Muscle of leg (tissue), 3 donors: ENCODE measurements at regions not wholly inside any gene's neighbourhood (a gene's known extent, or its start where the extent isn't known, plus 50 kb on each side); places are given as distances from the start of the nearest gene placed in this dataset.

ENCODE experiments used
- DNase-seq: peaks from one replicate; pipeline ENCODE4 v3.0.0; 2013
- H3K27ac ChIP-seq: one replicate; pipeline ENCODE4 v1.5.1; 2013; ENCODE audit warnings: mild to moderate bottlenecking, low read length, control low read depth
- H3K27me3 ChIP-seq: one replicate; pipeline ENCODE4 v1.6.1; 2013; ENCODE audit warnings: low read length; ENCODE audit not compliant: control insufficient read depth, insufficient read depth
- H3K36me3 ChIP-seq: one replicate; pipeline ENCODE4 v1.6.1; 2013; ENCODE audit warnings: low read length; ENCODE audit not compliant: control insufficient read depth, insufficient read depth
- H3K4me1 ChIP-seq: one replicate; pipeline ENCODE4 v1.6.1; 2013; ENCODE audit warnings: low read length; ENCODE audit not compliant: control insufficient read depth, insufficient read depth
- H3K4me3 ChIP-seq: one replicate; pipeline ENCODE4 v1.5.1; 2013; ENCODE audit warnings: low read length, control low read depth
- H3K9me3 ChIP-seq: replicated peaks from 2 replicates; pipeline ENCODE4 v1.6.1; 2013; ENCODE audit warnings: low read depth, low read length; ENCODE audit not compliant: control insufficient read depth
- WGBS: methylation state at CpG from one replicate; pipeline ENCODE4 v1.1.5; 2013; ENCODE audit warnings: missing lambda C conversion rate; ENCODE audit not compliant: insufficient coverage; 5-methylcytosine and 5-hydroxymethylcytosine counted together

- DNase-seq, result peak; percentile 32
- Histone ChIP-seq H3K36me3 (no peaks in the 10 kb centered on the region), H3K4me1 (peaks cover 12% of the 10 kb centered on the region), H3K27ac (peak overlapping the region; percentile 13), H3K27me3 (no peaks in the 10 kb centered on the region), H3K4me3 (no peak overlapping the region), H3K9me3 (peaks cover 3% of the 10 kb centered on the region)
- WGBS, result 40% methylated on average over 8 of the region's 12 CpGs
Measured at GRCh38 chr5:173689737-173690360, 73.4 kb upstream of the BOD1 start.

- Histone ChIP-seq H3K36me3 (no peaks in the 10 kb centered on the region), H3K9me3 (peaks cover 3% of the 10 kb centered on the region), H3K27me3 (no peaks in the 10 kb centered on the region), H3K27ac (no peak overlapping the region), H3K4me1 (peaks cover 12% of the 10 kb centered on the region), H3K4me3 (no peak overlapping the region)
- no peak for DNase-seq
Measured at GRCh38 chr5:173691931-173692330, 75.5 kb upstream of the BOD1 start.

GRCh38 chr5:173693670-173694069, 77.2 kb upstream of the BOD1 start:
- H3K4me3 ChIP-seq, result no peak overlapping the region
- H3K27me3 ChIP-seq, result no peaks in the 10 kb centered on the region
- H3K9me3 ChIP-seq, result peaks cover 3% of the 10 kb centered on the region
- H3K4me1 ChIP-seq, result peaks cover 12% of the 10 kb centered on the region
- no peak for DNase-seq
- 81% methylated on average over 3 of the region's 5 CpGs for WGBS
- no peak overlapping the region for H3K27ac ChIP-seq
- no peaks in the 10 kb centered on the region for H3K36me3 ChIP-seq

GRCh38 chr5:173696216-173696615, 79.8 kb upstream of the BOD1 start:
- Histone ChIP-seq H3K36me3 (no peaks in the 10 kb centered on the region), H3K9me3 (peaks cover 3% of the 10 kb centered on the region), H3K27ac (no peak overlapping the region), H3K4me1 (no peaks in the 10 kb centered on the region), H3K4me3 (no peak overlapping the region), H3K27me3 (no peaks in the 10 kb centered on the region)
- DNase-seq, result no peak
- WGBS, result 80% methylated on average over 1 of the region's 3 CpGs

- Histone ChIP-seq H3K4me3 (no peak overlapping the region), H3K9me3 (peaks cover 3% of the 10 kb centered on the region), H3K4me1 (no peaks in the 10 kb centered on the region), H3K27ac (no peak overlapping the region), H3K36me3 (no peaks in the 10 kb centered on the region), H3K27me3 (no peaks in the 10 kb centered on the region)
- no peak for DNase-seq
- WGBS, result 51% methylated on average over 7 of the region's 11 CpGs
Measured at GRCh38 chr5:173697931-173698579, 81.6 kb upstream of the BOD1 start.

GRCh38 chr5:173699966-173700365, 83.5 kb upstream of the BOD1 start:
- WGBS, result no CpG with 5 or more reads among the region's 2 CpGs

GRCh38 chr5:173703466-173703865, 87.0 kb upstream of the BOD1 start:
- Histone ChIP-seq H3K27me3 (no peaks in the 10 kb centered on the region), H3K27ac (no peak overlapping the region), H3K36me3 (no peaks in the 10 kb centered on the region), H3K4me3 (no peak overlapping the region), H3K9me3 (no peaks in the 10 kb centered on the region), H3K4me1 (peaks cover 3% of the 10 kb centered on the region)
- 86% methylated on average over 2 of the region's 4 CpGs for WGBS
- no peak for DNase-seq

More at GRCh38 chr5:173699966-173700365, 83.5 kb upstream of the BOD1 start:
- Histone ChIP-seq H3K27me3 (no peaks in the 10 kb centered on the region), H3K9me3 (no peaks in the 10 kb centered on the region), H3K36me3 (no peaks in the 10 kb centered on the region), H3K4me3 (no peak overlapping the region), H3K27ac (no peak overlapping the region), H3K4me1 (no peaks in the 10 kb centered on the region)
- DNase-seq, result no peak

GRCh38 chr5:173704615-173705511, 88.4 kb upstream of the BOD1 start:
- no peaks in the 10 kb centered on the region for H3K36me3 ChIP-seq
- 70% methylated on average over 14 of the region's 22 CpGs for WGBS
- H3K27me3 ChIP-seq, result no peaks in the 10 kb centered on the region
- H3K27ac ChIP-seq, result no peak overlapping the region
- peaks cover 3% of the 10 kb centered on the region for H3K4me1 ChIP-seq
- no peak for DNase-seq
- no peaks in the 10 kb centered on the region for H3K9me3 ChIP-seq
- H3K4me3 ChIP-seq, result no peak overlapping the region

GRCh38 chr5:173705512-173706044, 89.1 kb upstream of the BOD1 start:
- H3K27ac ChIP-seq, result no peak overlapping the region
- WGBS, result 71% methylated on average over 12 of the region's 13 CpGs
- H3K4me3 ChIP-seq, result no peak overlapping the region
- DNase-seq, result no peak
- no peaks in the 10 kb centered on the region for H3K36me3 ChIP-seq
- no peaks in the 10 kb centered on the region for H3K9me3 ChIP-seq
- no peaks in the 10 kb centered on the region for H3K27me3 ChIP-seq
- peaks cover 3% of the 10 kb centered on the region for H3K4me1 ChIP-seq

- Histone ChIP-seq H3K27me3 (no peaks in the 10 kb centered on the region), H3K36me3 (no peaks in the 10 kb centered on the region), H3K27ac (no peak overlapping the region), H3K9me3 (no peaks in the 10 kb centered on the region), H3K4me1 (peaks cover 3% of the 10 kb centered on the region), H3K4me3 (no peak overlapping the region)
- no peak for DNase-seq
- no CpG with 5 or more reads among the region's 4 CpGs for WGBS
Measured at GRCh38 chr5:173706700-173707099, 90.2 kb upstream of the BOD1 start.
